GM23248 (cell line): ENCODE measurements at regions not wholly inside any gene's neighbourhood (a gene's known extent, or its start where the extent isn't known, plus 50 kb on each side); places are given as distances from the start of the nearest gene placed in this dataset.

Experiments
- EZH2 ChIP-seq: fragments of 200-600 bp; sonication (generic); IDR thresholded peaks from 2 replicates; pipeline ENCODE4 v1.6.1; 2018; ENCODE audit warnings: antibody characterized with exemption, mild to moderate bottlenecking; ENCODE audit not compliant: insufficient read depth, poor library complexity, severe bottlenecking
- EZH2phosphoT487 ChIP-seq: fragments of 200-600 bp; sonication (generic); IDR thresholded peaks from 2 replicates; pipeline ENCODE4 v1.6.1; 2018; ENCODE audit warnings: antibody characterized with exemption, moderate library complexity, mild to moderate bottlenecking, low read depth; ENCODE audit not compliant: insufficient read depth

- TF ChIP-seq EZH2 (no peak), EZH2phosphoT487 (no peak)
Observed at GRCh38 chr2:139746901-139747300, 966.7 kb upstream of the NXPH2 start.
